Muscle of leg (tissue), 3 donors: ENCODE measurements at regions not wholly inside any gene's neighbourhood (a gene's known extent, or its start where the extent isn't known, plus 50 kb on each side); places are given as distances from the start of the nearest gene placed in this dataset.
"Not testable (repeated sequence)": the region's sequence is repeated elsewhere in the genome, so short reads cannot be mapped to it uniquely, and the experiment has no call there.

Source experiments
- DNase-seq: peaks from one replicate; pipeline ENCODE4 v3.0.0; 2013
- H3K27ac ChIP-seq: one replicate; pipeline ENCODE4 v1.5.1; 2013; ENCODE audit warnings: mild to moderate bottlenecking, low read length, control low read depth
- H3K27me3 ChIP-seq: one replicate; pipeline ENCODE4 v1.6.1; 2013; ENCODE audit warnings: low read length; ENCODE audit not compliant: control insufficient read depth, insufficient read depth
- H3K36me3 ChIP-seq: one replicate; pipeline ENCODE4 v1.6.1; 2013; ENCODE audit warnings: low read length; ENCODE audit not compliant: control insufficient read depth, insufficient read depth
- H3K4me1 ChIP-seq: one replicate; pipeline ENCODE4 v1.6.1; 2013; ENCODE audit warnings: low read length; ENCODE audit not compliant: control insufficient read depth, insufficient read depth
- H3K4me3 ChIP-seq: one replicate; pipeline ENCODE4 v1.5.1; 2013; ENCODE audit warnings: low read length, control low read depth
- H3K9me3 ChIP-seq: replicated peaks from 2 replicates; pipeline ENCODE4 v1.6.1; 2013; ENCODE audit warnings: low read depth, low read length; ENCODE audit not compliant: control insufficient read depth
- WGBS: methylation state at CpG from one replicate; pipeline ENCODE4 v1.1.5; 2013; ENCODE audit warnings: missing lambda C conversion rate; ENCODE audit not compliant: insufficient coverage; 5-methylcytosine and 5-hydroxymethylcytosine counted together

GRCh38 chr11:23934671-23935270 lies 562.1 kb upstream of the LUZP2 start:
- WGBS = 95% methylated on average over 21 of the region's 27 CpGs
- H3K27me3 ChIP-seq, DNase-seq, H3K9me3 ChIP-seq, H3K4me3 ChIP-seq, H3K4me1 ChIP-seq, H3K36me3 ChIP-seq, H3K27ac ChIP-seq: not testable (repeated sequence)

DNA sequence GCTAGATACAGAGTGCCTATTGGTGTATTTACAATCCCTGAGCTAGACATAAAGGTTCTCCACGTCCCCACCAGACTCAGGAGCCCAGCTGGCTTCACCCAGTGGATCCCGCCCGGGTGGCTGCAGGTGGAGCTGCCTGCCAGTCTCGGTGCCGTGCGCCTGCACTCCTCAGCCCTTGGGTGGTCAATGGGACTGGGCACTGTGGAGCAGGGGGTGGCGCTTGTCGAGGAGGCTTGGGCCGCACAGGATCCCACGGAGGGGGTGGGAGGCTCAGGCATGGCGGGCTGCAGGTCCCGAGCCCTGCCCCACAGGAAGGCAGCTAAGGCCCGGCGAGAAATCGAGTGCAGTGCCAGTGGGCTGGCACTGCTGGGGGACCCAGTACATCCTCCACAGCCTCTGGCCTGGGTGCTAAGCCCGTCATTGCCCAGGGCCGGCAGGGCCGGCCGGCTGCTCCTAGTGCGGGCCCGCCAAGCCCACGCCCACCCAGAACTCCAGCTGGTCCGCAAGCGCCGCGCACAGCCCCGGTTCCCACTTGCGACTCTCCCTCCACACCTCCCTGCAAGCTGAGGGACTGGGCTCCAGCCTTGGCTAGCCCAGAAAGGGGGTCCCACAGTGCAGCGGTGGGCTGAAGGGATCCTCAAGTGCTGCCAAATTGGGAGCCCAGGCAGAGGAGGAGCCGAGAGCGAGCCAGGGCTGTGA lies 554.6 kb upstream of the LUZP2 start:
- H3K9me3 ChIP-seq, H3K36me3 ChIP-seq, H3K27me3 ChIP-seq, DNase-seq, H3K4me3 ChIP-seq, H3K27ac ChIP-seq, H3K4me1 ChIP-seq: not testable (repeated sequence)
- WGBS = 90% methylated on average over 26 of the region's 31 CpGs

DNA sequence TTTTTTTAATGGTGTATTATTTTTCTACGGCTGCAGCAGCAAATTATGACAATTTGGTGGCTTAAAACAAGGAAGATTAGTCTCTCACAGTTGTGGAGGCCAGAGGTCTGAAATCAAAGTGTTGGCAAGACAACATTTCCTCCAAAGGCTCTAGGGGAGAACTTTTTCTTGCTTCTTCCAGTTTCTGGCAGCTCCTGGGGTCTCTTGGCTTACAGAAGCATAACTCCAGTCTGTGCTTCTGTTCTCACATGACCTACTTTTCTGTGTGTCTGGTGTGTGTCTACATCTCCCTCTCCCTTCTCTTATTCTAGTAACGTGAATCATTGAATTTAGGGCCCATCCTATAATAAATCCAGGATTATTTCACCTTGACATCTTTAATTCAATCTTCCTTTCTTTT lies 551.9 kb upstream of the LUZP2 start:
- no peaks in the 10 kb centered on the region for H3K27me3 ChIP-seq
- H3K27ac ChIP-seq = no peak overlapping the region
- H3K4me3 ChIP-seq = no peak overlapping the region
- H3K36me3 ChIP-seq = no peaks in the 10 kb centered on the region
- DNase-seq = peak; percentile 93
- H3K9me3 ChIP-seq = no peaks in the 10 kb centered on the region
- no peaks in the 10 kb centered on the region for H3K4me1 ChIP-seq
- no CpG with 5 or more reads among the region's 2 CpGs for WGBS

- H3K4me1 ChIP-seq = no peaks in the 10 kb centered on the region
- no peak overlapping the region for H3K4me3 ChIP-seq
- no peaks in the 10 kb centered on the region for H3K36me3 ChIP-seq
- H3K9me3 ChIP-seq = no peaks in the 10 kb centered on the region
- H3K27me3 ChIP-seq = no peaks in the 10 kb centered on the region
- DNase-seq = no peak
- no peak overlapping the region for H3K27ac ChIP-seq
Measured at GRCh38 chr11:23947883-23948282, 549.0 kb upstream of the LUZP2 start.

- no peaks in the 10 kb centered on the region for H3K36me3 ChIP-seq
- 68% methylated on average over 2 of the region's 2 CpGs for WGBS
- no peaks in the 10 kb centered on the region for H3K9me3 ChIP-seq
- H3K27me3 ChIP-seq = no peaks in the 10 kb centered on the region
- H3K4me1 ChIP-seq = no peaks in the 10 kb centered on the region
- H3K27ac ChIP-seq = no peak overlapping the region
- H3K4me3 ChIP-seq = no peak overlapping the region
- DNase-seq = no peak
Measured at GRCh38 chr11:23948851-23949250, 548.0 kb upstream of the LUZP2 start.

- no peak overlapping the region for H3K4me3 ChIP-seq
- no CpG with 5 or more reads among the region's 2 CpGs for WGBS
- H3K27me3 ChIP-seq = no peaks in the 10 kb centered on the region
- no peaks in the 10 kb centered on the region for H3K36me3 ChIP-seq
- no peak for DNase-seq
- H3K9me3 ChIP-seq = no peaks in the 10 kb centered on the region
- no peaks in the 10 kb centered on the region for H3K4me1 ChIP-seq
- H3K27ac ChIP-seq = no peak overlapping the region
Measured at GRCh38 chr11:23953951-23954710, 542.7 kb upstream of the LUZP2 start.

DNA sequence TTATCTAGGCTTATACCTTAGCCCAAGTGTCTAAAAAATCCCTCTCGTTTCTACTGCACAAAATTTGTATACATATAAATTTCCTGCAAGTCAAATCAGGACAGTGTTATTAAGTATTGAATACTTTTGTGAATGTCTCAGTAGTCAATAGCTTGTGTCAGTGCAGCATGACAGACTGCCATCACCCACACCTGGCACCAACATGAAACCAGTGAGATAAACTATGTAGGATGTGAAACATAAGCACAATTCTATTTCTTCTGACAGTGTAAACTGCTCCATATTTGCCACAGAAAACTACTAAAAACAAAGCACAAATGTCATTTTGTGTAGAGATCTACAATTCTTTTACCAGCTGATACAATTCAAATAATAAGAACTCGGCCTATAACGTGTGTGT lies 542.1 kb upstream of the LUZP2 start:
- Histone ChIP-seq H3K27ac (no peak overlapping the region), H3K36me3 (no peaks in the 10 kb centered on the region), H3K9me3 (no peaks in the 10 kb centered on the region), H3K4me3 (no peak overlapping the region), H3K4me1 (no peaks in the 10 kb centered on the region), H3K27me3 (no peaks in the 10 kb centered on the region)
- DNase-seq = no peak
- WGBS = no CpG with 5 or more reads among the region's 3 CpGs

GRCh38 chr11:23956586-23956985 lies 540.3 kb upstream of the LUZP2 start:
- Histone ChIP-seq H3K36me3 (no peaks in the 10 kb centered on the region), H3K27ac (no peak overlapping the region), H3K9me3 (no peaks in the 10 kb centered on the region), H3K4me3 (no peak overlapping the region), H3K4me1 (no peaks in the 10 kb centered on the region), H3K27me3 (no peaks in the 10 kb centered on the region)
- 100% methylated on average over 1 of the region's 3 CpGs for WGBS
- no peak for DNase-seq

GRCh38 chr11:23957314-23957713 lies 539.5 kb upstream of the LUZP2 start:
- Histone ChIP-seq H3K27ac (no peak overlapping the region), H3K9me3 (no peaks in the 10 kb centered on the region)
- WGBS = 100% methylated on average over 1 of the region's 4 CpGs

GRCh38 chr11:23959462-23959861 lies 537.4 kb upstream of the LUZP2 start:
- no peak for DNase-seq
- H3K4me1 ChIP-seq = no peaks in the 10 kb centered on the region
- no peaks in the 10 kb centered on the region for H3K36me3 ChIP-seq
- H3K27me3 ChIP-seq = no peaks in the 10 kb centered on the region
- no peaks in the 10 kb centered on the region for H3K9me3 ChIP-seq
- H3K27ac ChIP-seq = no peak overlapping the region
- WGBS = no CpG with 5 or more reads among the region's 3 CpGs
- no peak overlapping the region for H3K4me3 ChIP-seq

More at GRCh38 chr11:23957314-23957713, 539.5 kb upstream of the LUZP2 start:
- no peaks in the 10 kb centered on the region for H3K4me1 ChIP-seq
- no peaks in the 10 kb centered on the region for H3K27me3 ChIP-seq
- H3K4me3 ChIP-seq = no peak overlapping the region
- H3K36me3 ChIP-seq = no peaks in the 10 kb centered on the region
- DNase-seq = no peak
